CD1c-positive myeloid dendritic cell (primary cell): ENCODE measurements at regions not wholly inside any gene's neighbourhood (a gene's known extent, or its start where the extent isn't known, plus 50 kb on each side); places are given as distances from the start of the nearest gene placed in this dataset.

ENCODE experiments used
- DNase-seq: peaks from one replicate; pipeline ENCODE4 v3.0.0-alpha.2; 2016; ENCODE audit errors: extremely low spot score

DNA sequence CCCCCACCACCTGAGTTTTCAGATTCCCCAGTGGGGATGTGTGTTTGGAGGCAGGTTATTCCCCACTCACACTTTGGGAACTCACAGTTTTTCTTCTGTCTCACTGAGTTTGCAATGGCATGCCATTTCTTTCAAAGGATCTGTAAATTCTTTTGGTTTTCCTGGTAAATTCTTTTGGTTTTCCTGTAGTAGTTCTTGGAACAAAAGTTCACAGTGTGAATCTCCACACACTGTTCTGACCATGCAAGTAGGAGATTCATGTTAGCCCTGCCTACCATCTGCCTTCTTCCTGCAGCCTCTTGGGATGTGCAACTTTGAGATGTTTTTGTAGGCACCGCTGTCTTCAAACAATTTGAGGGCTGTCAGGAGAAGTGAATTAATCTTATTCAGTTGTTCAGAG, 165.6 kb upstream of the OGFRL1 start:
- DNase-seq: no peak

GRCh38 chr6:71124340-71124739, 164.3 kb upstream of the OGFRL1 start:
- DNase-seq: no peak

- DNase-seq: no peak
Observed at GRCh38 chr6:71125216-71125615, 163.4 kb upstream of the OGFRL1 start.

DNA sequence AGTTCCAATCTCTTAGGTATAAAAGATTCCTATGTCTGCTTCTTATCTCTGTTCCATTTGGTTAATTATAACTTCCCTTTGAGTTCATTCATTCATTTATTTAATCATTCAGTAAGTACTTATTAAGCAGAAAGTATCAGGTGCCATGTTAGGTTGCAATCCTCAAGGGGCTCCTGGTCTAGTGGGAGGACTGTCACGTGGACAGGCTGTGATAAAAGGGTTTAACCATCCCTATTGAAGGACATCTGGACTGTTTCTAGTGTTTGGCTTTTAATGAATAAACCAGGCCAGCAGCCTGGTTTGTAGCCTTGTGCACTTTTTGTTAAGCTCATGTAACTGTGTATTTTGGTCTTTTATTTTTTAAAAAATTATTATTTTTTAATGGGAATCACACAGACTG, 162.1 kb upstream of the OGFRL1 start:
- DNase-seq: no peak

- no peak for DNase-seq
Observed at GRCh38 chr6:71127374-71127773, 161.2 kb upstream of the OGFRL1 start.

GRCh38 chr6:71130277-71130676, 158.3 kb upstream of the OGFRL1 start:
- no peak for DNase-seq

GRCh38 chr6:71134929-71135642, 153.5 kb upstream of the OGFRL1 start:
- no peak for DNase-seq

DNA sequence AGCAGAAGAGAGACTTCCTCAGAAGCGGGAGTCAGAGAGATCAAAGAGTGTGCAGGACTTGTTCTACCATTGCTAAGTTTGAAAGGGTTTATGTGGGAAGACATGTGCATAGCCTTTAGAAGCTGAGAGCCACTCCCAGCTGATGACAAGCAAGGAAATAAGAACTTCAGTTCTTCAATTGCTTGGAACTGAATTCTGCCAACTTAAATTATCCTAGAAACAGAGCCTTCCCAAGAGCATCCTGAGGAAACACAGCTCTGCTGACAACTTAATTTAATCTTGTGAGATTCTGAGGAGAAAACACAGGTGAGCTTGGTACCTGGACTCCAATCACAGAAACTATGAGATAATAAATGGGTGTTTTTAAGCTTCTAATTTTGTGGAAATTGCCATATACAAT, 150.6 kb upstream of the OGFRL1 start:
- DNase-seq: no peak

DNA sequence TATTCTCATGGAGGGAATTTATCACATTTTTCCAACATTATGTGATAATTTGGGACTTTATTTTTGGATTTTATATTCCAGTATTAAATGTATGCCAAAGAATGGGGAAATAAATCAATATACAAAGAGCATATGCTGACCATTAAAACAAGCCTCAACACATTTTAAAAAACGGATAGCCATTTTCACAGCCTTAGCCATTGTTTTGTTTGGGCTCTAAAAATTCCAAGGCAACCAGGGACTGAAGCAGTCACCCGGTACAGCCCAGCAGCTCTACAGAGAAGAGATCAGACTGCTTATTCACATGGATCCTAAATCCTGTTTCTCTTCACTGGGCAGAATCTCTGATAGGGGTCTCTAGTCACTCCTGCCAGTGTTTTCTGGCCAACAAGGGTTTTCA, 150.2 kb upstream of the OGFRL1 start:
- DNase-seq: no peak

DNA sequence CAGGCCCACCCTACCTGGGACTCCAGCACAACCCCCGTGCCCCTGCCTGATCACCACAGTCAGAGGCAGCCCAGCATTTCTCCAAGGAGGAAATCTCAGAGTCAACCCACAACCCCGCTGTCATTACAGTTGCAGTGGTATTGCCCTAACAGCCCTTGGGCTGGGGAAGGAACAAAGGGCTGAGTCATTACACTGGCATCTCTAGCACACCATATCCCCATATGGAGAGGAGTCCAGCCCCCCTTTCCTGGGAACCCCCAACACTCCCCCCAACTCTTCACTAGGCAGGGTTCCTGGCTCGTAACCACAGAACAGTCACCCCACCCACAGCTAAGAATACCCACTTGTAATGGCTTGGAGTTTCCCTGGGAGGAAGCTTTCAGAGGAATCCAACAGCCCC, 149.4 kb upstream of the OGFRL1 start:
- DNase-seq: no peak

DNA sequence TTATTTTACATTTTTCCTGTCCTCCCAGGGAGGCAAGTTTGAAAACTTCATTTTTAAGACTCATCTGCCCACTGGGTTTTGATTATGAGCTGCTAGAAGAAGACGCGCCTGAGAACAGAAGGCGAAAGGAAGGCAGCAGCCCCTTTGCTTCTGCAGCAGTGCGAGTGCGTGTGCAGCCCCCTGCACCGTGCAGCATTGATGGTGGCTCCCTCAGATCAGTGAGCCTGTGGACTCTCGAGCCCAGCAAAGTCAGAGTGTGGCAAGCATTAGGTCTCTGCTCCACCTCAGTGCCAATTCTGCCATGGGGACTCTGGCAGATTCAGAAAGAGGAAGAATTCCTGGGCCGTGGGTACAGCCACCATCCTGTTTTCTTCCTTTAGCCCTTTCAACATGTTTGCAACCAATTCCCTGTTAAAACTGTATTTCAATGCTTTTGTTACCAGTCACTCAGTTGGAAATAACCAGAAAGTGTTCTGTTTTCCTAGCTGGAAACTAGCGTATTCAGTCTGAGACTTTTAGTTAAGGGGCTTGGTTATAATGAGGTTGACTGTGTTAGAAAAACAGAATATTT, 134.8 kb upstream of the OGFRL1 start:
- DNase-seq: peak; percentile 4

DNA sequence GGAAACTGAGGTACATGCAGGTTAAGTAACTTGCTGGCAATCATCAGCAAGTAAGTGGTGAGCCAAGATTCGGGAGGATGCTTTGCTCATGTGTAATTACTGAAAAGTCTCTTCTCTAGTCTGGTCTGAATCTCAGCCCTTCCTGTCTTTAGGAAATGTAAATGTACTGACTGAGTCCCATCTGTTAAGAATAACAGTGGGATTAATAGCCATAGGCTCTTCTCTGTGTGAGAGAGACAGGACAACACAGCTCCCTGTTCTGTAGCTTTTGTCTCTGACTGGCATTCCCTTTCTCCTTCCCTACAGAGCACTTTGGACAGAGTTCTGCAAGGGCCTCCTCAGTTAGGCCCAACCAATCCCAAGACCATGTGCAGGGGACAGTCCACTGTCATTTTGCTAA, 131.3 kb upstream of the OGFRL1 start:
- no peak for DNase-seq

DNA sequence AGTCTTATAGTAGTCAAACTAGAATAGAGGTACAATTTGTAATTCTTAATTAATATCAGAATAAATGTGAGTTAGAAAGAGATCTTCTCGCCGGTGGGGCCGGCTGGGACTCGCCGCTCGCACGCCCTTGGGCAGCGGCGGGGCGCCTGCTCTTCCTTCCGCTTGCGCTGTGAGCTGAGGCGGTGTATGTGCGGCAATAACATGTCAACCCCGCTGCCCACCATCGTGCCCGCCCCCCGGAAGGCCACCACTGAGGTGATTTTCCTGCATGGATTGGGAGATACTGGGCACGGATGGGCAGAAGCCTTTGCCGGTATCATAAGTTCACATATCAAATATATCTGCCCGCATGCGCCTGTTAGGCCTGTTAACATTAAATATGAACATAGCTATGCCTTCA, 123.7 kb upstream of the OGFRL1 start:
- no peak for DNase-seq

- DNase-seq: no peak
Observed at GRCh38 chr6:71168233-71168765, 120.3 kb upstream of the OGFRL1 start.

- no peak for DNase-seq
Observed at GRCh38 chr6:71171497-71172070, 117.0 kb upstream of the OGFRL1 start.

- no peak for DNase-seq
Observed at GRCh38 chr6:71179249-71179885, 109.2 kb upstream of the OGFRL1 start.

DNA sequence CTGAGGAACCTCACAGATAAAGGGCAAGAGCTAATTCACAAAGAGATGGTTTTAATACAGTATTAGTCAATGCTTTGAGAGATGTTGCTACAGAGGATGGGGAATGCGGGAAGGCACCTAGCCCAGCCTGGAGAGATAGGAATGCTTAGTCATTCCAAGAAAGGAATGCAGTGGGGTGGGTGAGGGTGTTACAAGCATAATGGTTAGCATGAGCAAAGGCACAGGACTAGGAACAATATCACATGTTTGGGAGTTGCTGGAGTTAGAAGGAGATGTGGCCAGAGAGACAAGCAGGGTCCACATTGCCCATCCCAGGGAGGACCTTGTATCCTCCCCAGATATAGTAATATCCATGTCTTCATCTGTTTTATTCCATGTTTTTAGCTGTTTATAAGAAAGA, 107.0 kb upstream of the OGFRL1 start:
- DNase-seq: no peak

DNA sequence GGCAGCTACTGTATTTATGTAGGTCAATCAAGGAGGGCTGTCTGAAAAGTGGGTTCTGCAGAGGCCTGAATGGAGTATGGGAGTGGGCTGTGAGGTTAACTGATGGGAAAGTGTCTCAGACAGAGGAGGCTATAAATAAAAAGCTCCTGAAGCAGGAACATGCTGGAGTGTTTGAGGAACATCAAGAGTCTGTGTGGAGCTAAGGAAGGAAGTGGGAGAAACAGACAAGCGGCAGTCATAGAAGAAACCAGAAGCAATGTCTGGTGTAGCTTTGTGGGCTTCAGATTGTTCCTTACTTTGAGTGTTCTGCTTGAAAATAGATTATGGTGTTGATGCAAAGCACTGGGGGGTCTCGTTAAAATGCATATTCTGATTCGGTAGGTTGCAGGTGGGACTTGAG, 101.5 kb upstream of the OGFRL1 start:
- peak; percentile 17 for DNase-seq

- peak; percentile 51 for DNase-seq
Observed at GRCh38 chr6:71190809-71191208, 97.8 kb upstream of the OGFRL1 start.

DNA sequence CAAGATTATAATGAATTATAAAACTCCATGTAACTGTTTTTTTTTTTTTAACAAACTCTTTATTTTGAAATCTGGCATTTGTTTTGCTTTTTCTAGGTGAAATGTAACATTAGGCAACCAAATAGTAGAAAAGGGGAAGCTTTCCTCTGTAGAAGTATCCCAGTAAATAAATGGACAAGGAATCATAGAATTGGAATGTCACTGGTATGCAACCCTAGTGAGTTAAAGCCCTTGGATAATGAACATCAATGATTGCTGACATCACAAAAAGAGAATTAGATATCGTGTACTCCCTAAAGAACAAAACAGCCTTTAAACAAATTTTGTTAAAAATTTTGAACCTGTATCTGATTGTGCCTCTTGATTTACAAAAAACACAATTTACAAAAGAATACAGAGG, 93.9 kb upstream of the OGFRL1 start:
- DNase-seq: peak; percentile 3

DNA sequence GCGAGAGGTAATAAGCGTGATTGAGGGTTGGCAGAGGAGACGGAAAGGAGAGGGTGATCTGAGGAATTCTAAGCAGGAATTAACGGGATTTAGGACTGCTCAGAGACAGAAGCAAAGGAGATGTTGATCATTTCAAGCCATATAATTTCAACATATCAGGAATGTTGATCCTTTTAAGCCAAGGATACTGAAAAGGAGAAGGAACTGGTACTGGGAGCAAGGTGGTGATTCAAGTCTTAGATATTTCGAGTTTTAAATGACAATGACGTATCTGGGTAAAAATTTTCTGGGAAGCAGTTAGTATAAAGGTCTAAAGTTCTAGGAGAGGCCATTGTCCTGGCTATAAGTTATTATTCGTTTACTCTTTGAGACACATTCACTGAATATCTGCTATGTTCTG, 91.3 kb upstream of the OGFRL1 start:
- no peak for DNase-seq

- DNase-seq: no peak
Observed at GRCh38 chr6:71197780-71198179, 90.8 kb upstream of the OGFRL1 start.

DNA sequence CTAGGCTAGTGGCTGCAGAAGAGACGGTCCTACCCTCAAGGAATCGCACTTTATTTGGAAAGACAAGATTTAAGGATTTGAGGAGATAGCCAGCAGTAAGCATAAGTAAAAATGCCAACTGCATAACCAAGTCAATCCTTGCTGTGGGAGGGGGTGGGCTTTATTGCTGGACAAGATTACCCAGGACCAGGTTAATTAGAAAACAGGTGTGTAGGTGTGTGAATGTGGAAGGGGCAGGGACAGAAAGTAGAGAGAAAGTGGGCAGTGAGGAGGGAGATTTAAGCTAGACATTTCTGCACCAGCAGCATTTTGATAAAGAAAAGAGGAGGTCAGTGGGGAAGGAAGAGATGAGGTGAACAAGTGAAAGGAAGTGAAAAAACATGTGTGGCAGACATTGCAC, 89.7 kb upstream of the OGFRL1 start:
- DNase-seq: no peak
